Breast epithelium (tissue), 4 donors: ENCODE measurements at regions not wholly inside any gene's neighbourhood (a gene's known extent, or its start where the extent isn't known, plus 50 kb on each side); places are given as distances from the start of the nearest gene placed in this dataset.

ENCODE experiments used
- DNase-seq, 2 donors: peaks; one replicate each; pipeline ENCODE4 v3.0.0-alpha.2; 2019; ENCODE audit warnings: low spot score in 2 of 2
- H3K27ac ChIP-seq, 2 donors: fragments of 200-600 bp; sonication (generic) in 1 of 2; one replicate each; pipeline ENCODE4 v1.5.1; 2016 to 2019; ENCODE audit warnings: mild to moderate bottlenecking in 1 of 2
- H3K27me3 ChIP-seq, 2 donors: fragments of 200-600 bp; sonication (generic) in 1 of 2; one replicate each; pipeline versions ENCODE4 v1.5.1 to v1.6.0; 2017 to 2019; ENCODE audit warnings: control low read depth in 1 of 2, mild to moderate bottlenecking in 1 of 2
- H3K36me3 ChIP-seq: fragments of 200-600 bp; one replicate; pipeline ENCODE4 v1.5.1; 2019
- H3K4me1 ChIP-seq, 2 donors: fragments of 200-600 bp; sonication (generic); one replicate each; pipeline ENCODE4 v1.5.1; 2016 to 2019; ENCODE audit warnings: control low read depth in 1 of 2
- H3K4me3 ChIP-seq, 3 donors: fragments of 200-600 bp; sonication (generic); 1 replicate in 2 of 3; 2 replicates in 1 of 3; pipeline ENCODE4 v1.5.1; 2016 to 2019; ENCODE audit warnings: mild to moderate bottlenecking in 3 of 3, moderate library complexity in 2 of 3
- H3K9me3 ChIP-seq, 2 donors: fragments of 200-600 bp; sonication (generic) in 1 of 2; one replicate each; pipeline ENCODE4 v1.5.1; 2016 to 2019; ENCODE audit warnings: control low read depth in 1 of 2
- CTCF ChIP-seq, 3 donors: fragments of 450-650 bp; IDR thresholded peaks; one replicate each; pipeline ENCODE4 v1.5.1; 2016 to 2017; ENCODE audit warnings: antibody characterized with exemption in 3 of 3, mild to moderate bottlenecking in 3 of 3, moderate library complexity in 3 of 3
- POLR2A ChIP-seq: fragments of 450-650 bp; IDR thresholded peaks from one replicate; pipeline ENCODE4 v1.6.1; 2016; ENCODE audit warnings: antibody characterized with exemption, mild to moderate bottlenecking, moderate library complexity
- POLR2AphosphoS5 ChIP-seq, 3 donors: sonication (generic); formaldehyde crosslinking; IDR thresholded peaks; one replicate each; pipeline ENCODE4 v1.6.1; 2017; ENCODE audit warnings: antibody characterized with exemption in 3 of 3
- intact Hi-C: fragments of 100-400 bp; cut with DNase I; formaldehyde crosslinking; loops from one replicate; pipeline ENCODE4 v1.15.1; 2023; ENCODE audit warnings: low total_unique reads

- H3K4me3 ChIP-seq, result no peak overlapping the region
- no peaks in the 10 kb centered on the region for H3K27me3 ChIP-seq
- no peaks in the 10 kb centered on the region for H3K9me3 ChIP-seq
- DNase-seq, result no peak
- H3K27ac ChIP-seq, result no peak overlapping the region
- intact Hi-C loops, result no loop called here
- H3K36me3 ChIP-seq, result no peaks in the 10 kb centered on the region
- H3K4me1 ChIP-seq, result no peaks in the 10 kb centered on the region
- TF ChIP-seq POLR2AphosphoS5 (IDR thresholded peaks at IDR 0.05) (no peak), POLR2A (no peak), CTCF (IDR thresholded peaks at IDR 0.05) (no peak)
Measured at GRCh38 chr7:69411018-69411417, 187.3 kb upstream of the AUTS2 start.

- no peak for DNase-seq
- H3K4me3 ChIP-seq, result no peak overlapping the region
- H3K27me3 ChIP-seq, result no peaks in the 10 kb centered on the region
- H3K36me3 ChIP-seq, result no peaks in the 10 kb centered on the region
- H3K27ac ChIP-seq, result no peak overlapping the region
- no peaks in the 10 kb centered on the region for H3K4me1 ChIP-seq
- no peaks in the 10 kb centered on the region for H3K9me3 ChIP-seq
- TF ChIP-seq CTCF (IDR thresholded peaks at IDR 0.05) (no peak), POLR2AphosphoS5 (IDR thresholded peaks at IDR 0.05) (no peak), POLR2A (no peak)
- intact Hi-C loops, result no loop called here
Measured at GRCh38 chr7:69411466-69411865, 186.8 kb upstream of the AUTS2 start.

- TF ChIP-seq CTCF (IDR thresholded peaks at IDR 0.05) (no peak), POLR2AphosphoS5 (IDR thresholded peaks at IDR 0.05) (peak in 1 of 3 donors; percentile 21)
- H3K9me3 ChIP-seq, result no peaks in the 10 kb centered on the region
- intact Hi-C loops, result no loop called here
- H3K27ac ChIP-seq, result no peak overlapping the region
- H3K4me3 ChIP-seq, result no peak overlapping the region
- DNase-seq, result peak; percentile 38 to 54
- no peaks in the 10 kb centered on the region for H3K36me3 ChIP-seq
- H3K27me3 ChIP-seq, result no peaks in the 10 kb centered on the region
- no peaks in the 10 kb centered on the region for H3K4me1 ChIP-seq
Measured at GRCh38 chr7:69412331-69413146, 185.7 kb upstream of the AUTS2 start.

GRCh38 chr7:69414555-69414954 is 183.7 kb upstream of the AUTS2 start:
- Histone ChIP-seq H3K4me3 (no peak overlapping the region), H3K36me3 (no peaks in the 10 kb centered on the region), H3K4me1 (no peaks in the 10 kb centered on the region), H3K27me3 (no peaks in the 10 kb centered on the region), H3K9me3 (peaks cover 0 to 3% of the 10 kb centered on the region in 2 donors), H3K27ac (no peak overlapping the region)
- intact Hi-C loops, result no loop called here
- no peak for DNase-seq
- TF ChIP-seq POLR2A (no peak), POLR2AphosphoS5 (IDR thresholded peaks at IDR 0.05) (no peak), CTCF (IDR thresholded peaks at IDR 0.05) (no peak)

GRCh38 chr7:69418869-69419670 is 179.2 kb upstream of the AUTS2 start:
- H3K36me3 ChIP-seq, result no peaks in the 10 kb centered on the region

More at GRCh38 chr7:69418869-69419670, 179.2 kb upstream of the AUTS2 start:
- TF ChIP-seq POLR2A, result no peak
- TF ChIP-seq POLR2AphosphoS5 (IDR thresholded peaks at IDR 0.05), result no peak
- TF ChIP-seq CTCF (IDR thresholded peaks at IDR 0.05), result no peak
- Histone ChIP-seq H3K4me3 (no peak overlapping the region), H3K27me3 (no peaks in the 10 kb centered on the region), H3K9me3 (peaks cover 0 to 3% of the 10 kb centered on the region in 2 donors), H3K27ac (no peak overlapping the region), H3K4me1 (no peaks in the 10 kb centered on the region)
- DNase-seq, result no peak
- intact Hi-C loops, result no loop called here
